Mesodermal cell (in vitro differentiated cells): ENCODE measurements at regions not wholly inside any gene's neighbourhood (a gene's known extent, or its start where the extent isn't known, plus 50 kb on each side); places are given as distances from the start of the nearest gene placed in this dataset.

Experiments
- H3K27ac ChIP-seq: 2 replicates; pipeline ENCODE4 v1.7.0; 2013; ENCODE audit warnings: mild to moderate bottlenecking, low read depth, low read length, moderate library complexity; ENCODE audit not compliant: severe bottlenecking
- H3K36me3 ChIP-seq: 2 replicates; pipeline ENCODE4 v1.7.1; 2013; ENCODE audit warnings: mild to moderate bottlenecking, low read length, moderate library complexity; ENCODE audit not compliant: control insufficient read depth, insufficient read depth
- H3K4me1 ChIP-seq: one replicate; pipeline ENCODE4 v1.7.1; 2013; ENCODE audit warnings: mild to moderate bottlenecking, low read length; ENCODE audit not compliant: insufficient read depth, control insufficient read depth, poor library complexity, severe bottlenecking
- H3K4me3 ChIP-seq: 2 replicates; pipeline ENCODE4 v1.7.0; 2013; ENCODE audit warnings: low read length, control low read depth, mild to moderate bottlenecking; ENCODE audit not compliant: insufficient read depth, poor library complexity, severe bottlenecking; ENCODE audit errors: extremely low read depth
- H3K9me3 ChIP-seq: 2 replicates; pipeline ENCODE4 v1.7.1; 2013; ENCODE audit warnings: mild to moderate bottlenecking, low read length, moderate library complexity; ENCODE audit not compliant: control insufficient read depth
- WGBS, 2 experiments: methylation state at CpG; one replicate each; pipeline ENCODE4 v1.1.5; 2013; ENCODE audit warnings: missing lambda C conversion rate in 2 of 2; ENCODE audit not compliant: insufficient coverage in 2 of 2; 5-methylcytosine and 5-hydroxymethylcytosine counted together

DNA sequence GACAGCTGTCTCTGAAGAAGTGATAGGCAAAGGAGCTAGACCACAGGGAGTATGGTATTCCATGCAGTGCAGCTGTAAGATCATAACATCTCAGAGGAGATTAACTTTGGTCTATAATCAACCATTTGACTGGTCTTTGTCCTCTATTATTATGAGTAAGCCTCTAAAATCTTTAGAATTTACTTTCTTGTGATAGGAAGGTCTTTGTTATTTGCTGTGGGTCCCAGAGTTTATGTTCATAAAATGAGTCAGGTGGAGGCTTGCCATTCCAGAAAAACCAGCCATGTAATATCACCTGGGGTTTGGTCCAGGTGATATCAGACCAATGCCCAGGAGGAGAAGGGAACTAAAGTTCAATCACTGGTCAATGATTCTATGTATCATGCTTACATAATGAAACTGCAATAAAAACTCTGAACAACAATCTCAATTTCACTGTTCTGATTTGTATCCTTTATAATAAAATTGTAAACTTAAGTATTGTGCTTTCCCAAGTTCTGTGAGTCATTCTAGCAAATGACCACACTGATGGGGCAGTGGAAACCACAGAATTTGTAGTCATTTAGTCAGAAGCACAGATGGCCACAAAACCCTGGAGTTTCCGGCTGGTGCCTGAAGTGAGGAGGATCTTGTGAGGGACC is 239.6 kb upstream of the TRAM1L1 start:
- 90 to 100% methylated on average over 1 of the region's 1 CpG for WGBS, 2 experiments
- Histone ChIP-seq H3K4me1 (no peaks in the 10 kb centered on the region), H3K27ac (no peak overlapping the region), H3K4me3 (no peak overlapping the region), H3K9me3 (no peaks in the 10 kb centered on the region), H3K36me3 (no peaks in the 10 kb centered on the region)

DNA sequence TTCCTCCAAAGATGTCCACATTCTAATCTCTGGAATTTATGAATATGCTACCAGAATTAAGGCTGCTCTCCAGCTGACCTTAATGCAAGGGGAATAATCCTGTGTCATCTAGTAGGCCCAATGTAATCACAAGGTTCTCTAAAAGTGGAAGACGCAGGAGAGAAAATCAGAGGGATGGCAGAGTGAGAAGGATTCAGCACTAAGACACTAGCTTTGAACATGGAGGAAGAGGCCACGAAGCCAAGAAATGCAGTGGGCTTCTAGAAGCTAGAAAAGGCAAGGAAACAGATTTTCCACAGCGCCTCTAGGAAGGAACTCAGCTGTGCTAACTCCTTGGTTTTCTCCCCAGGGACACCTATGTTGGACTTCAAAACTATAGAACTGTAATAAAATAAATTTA is 240.7 kb upstream of the TRAM1L1 start:
- Histone ChIP-seq H3K4me1 (no peaks in the 10 kb centered on the region), H3K9me3 (no peaks in the 10 kb centered on the region), H3K27ac (no peak overlapping the region), H3K4me3 (no peak overlapping the region), H3K36me3 (no peaks in the 10 kb centered on the region)
- 80 to 94% methylated on average over 2 of the region's 3 CpGs for WGBS, 2 experiments

DNA sequence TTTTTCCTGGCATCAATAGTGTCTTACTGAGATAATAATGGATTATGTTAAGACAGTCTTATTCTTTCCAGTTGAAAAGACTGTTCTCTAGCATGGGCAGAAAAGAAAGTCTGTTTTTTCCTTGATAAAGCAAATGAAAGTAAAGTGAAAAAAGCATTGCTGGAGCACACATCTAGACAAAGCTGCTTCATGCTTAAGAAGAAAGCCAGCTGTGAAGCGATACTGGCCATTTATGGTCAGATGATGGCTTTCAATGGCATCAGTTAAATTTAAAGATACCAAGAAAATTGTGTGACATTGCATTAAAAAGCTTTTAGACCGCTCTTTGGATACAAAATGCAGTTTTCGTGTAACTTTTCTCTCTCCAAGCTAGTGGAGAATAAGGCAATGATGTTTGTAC is 242.1 kb upstream of the TRAM1L1 start:
- H3K4me3 ChIP-seq, result no peak overlapping the region

DNA sequence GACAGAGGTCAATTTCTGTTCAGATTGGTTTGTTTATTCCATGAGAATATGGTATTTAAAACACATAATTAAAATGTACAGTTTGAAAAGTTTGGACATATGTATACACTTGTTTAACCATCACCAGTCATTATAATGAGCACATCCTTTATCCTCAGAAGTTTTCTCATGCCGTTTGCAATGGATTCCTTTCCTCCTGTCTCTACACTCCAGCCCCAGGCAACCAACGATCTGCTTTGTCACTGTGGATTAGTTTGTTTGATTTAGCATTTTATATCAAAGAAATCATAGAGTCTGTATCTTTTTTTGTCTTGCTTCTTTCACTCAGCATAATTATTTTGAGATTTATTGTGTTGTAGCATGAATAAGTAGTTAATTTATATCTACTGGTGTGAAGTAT is 243.0 kb upstream of the TRAM1L1 start:
- 80% methylated on average over 1 of the region's 2 CpGs; no CpG with 5 or more reads in 1 of the 2 experiments for WGBS, 2 experiments
- Histone ChIP-seq H3K4me3 (no peak overlapping the region), H3K27ac (no peak overlapping the region), H3K36me3 (no peaks in the 10 kb centered on the region), H3K9me3 (no peaks in the 10 kb centered on the region), H3K4me1 (no peaks in the 10 kb centered on the region)

More for the DNA sequence above, 242.1 kb upstream of the TRAM1L1 start:
- no peaks in the 10 kb centered on the region for H3K4me1 ChIP-seq
- no peaks in the 10 kb centered on the region for H3K9me3 ChIP-seq
- no peak overlapping the region for H3K27ac ChIP-seq
- no peaks in the 10 kb centered on the region for H3K36me3 ChIP-seq
- WGBS, 2 experiments, result 61 to 95% methylated on average over 3 of the region's 3 CpGs

DNA sequence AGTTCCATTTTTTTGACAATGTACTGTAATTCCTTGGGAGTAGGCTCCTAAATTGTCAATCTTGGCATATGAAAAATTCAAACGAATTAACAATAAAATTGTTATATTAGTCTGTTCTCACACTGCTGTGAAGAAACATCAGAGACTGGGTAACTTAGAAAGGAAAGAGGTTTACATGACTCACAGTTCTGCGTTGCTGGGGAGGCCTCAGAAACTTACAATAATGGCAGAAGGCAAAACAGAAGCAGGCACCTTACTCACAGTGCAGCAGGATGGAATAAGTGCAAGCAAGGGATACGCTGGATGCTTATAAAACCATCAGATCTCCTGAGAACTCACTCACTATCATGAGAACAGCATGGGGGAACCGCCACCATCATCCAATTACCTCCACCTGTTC is 246.4 kb upstream of the TRAM1L1 start:
- no peaks in the 10 kb centered on the region for H3K36me3 ChIP-seq
- no peak overlapping the region for H3K27ac ChIP-seq
- no peaks in the 10 kb centered on the region for H3K9me3 ChIP-seq
- no peaks in the 10 kb centered on the region for H3K4me1 ChIP-seq
- WGBS, 2 experiments, result 75 to 80% methylated on average over 1 to 3 of the region's 4 CpGs
- no peak overlapping the region for H3K4me3 ChIP-seq

DNA sequence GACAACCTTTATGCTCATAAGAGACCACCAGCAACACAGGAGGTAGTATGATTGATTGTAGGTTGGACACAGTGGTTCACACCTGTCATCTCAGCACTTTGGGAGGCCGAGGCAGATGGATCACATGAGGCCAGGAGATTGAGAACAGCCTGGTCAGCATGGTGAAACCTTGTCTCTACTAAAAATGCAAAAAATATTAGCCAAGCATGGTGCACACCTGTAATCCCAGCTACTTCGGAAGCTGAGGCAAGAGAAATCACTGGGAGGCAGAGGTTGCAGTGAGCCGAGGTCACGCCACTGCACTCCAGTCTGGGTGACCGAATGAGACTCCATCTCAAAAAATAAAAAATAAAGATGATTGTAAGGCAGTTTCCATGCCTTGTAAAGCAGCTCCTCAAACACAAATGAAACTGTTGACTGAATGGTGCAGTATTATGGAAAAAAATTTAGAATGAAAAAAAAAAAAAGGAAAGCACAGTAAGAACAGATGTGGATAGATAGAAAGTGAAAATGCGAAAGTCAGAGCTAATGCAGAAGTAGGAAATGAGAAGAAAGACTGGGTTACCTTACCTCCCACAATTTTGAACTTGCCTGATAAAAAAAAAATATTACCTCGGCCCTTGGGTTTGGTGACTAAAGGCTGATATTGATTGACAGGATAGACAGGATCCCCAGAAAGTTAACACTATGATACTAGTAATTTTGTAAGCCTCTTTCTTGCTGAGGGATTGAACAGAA is 249.2 kb upstream of the TRAM1L1 start:
- WGBS, 2 experiments, result 85 to 95% methylated on average over 2 to 3 of the region's 7 CpGs
- H3K4me1 ChIP-seq, result no peaks in the 10 kb centered on the region
- H3K36me3 ChIP-seq, result no peaks in the 10 kb centered on the region

DNA sequence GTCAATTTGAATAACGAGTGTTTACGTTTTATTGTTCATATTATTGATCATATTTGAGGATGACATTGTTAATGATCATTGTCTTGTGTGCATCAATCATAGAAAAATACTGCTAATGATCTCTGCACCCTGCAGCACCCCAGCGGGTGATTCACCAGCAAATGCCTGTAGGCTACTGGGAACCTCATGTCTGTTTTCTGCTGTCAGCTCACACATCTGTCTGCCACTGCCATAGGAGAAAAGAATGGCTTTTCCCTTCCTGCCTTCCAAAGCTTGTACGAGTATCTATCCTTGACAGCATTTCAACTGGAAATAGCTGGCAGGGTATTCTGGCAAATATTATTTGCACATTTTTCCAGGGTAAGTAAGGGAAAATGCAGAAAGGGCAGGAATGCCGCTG is 272.1 kb upstream of the TRAM1L1 start:
- Histone ChIP-seq H3K4me3 (no peak overlapping the region), H3K9me3 (no peaks in the 10 kb centered on the region), H3K27ac (no peak overlapping the region), H3K36me3 (no peaks in the 10 kb centered on the region), H3K4me1 (no peaks in the 10 kb centered on the region)
- 81 to 83% methylated on average over 4 to 5 of the region's 5 CpGs for WGBS, 2 experiments

More for the DNA sequence above, 249.2 kb upstream of the TRAM1L1 start:
- no peaks in the 10 kb centered on the region for H3K9me3 ChIP-seq
- no peak overlapping the region for H3K27ac ChIP-seq
- H3K4me3 ChIP-seq, result no peak overlapping the region

DNA sequence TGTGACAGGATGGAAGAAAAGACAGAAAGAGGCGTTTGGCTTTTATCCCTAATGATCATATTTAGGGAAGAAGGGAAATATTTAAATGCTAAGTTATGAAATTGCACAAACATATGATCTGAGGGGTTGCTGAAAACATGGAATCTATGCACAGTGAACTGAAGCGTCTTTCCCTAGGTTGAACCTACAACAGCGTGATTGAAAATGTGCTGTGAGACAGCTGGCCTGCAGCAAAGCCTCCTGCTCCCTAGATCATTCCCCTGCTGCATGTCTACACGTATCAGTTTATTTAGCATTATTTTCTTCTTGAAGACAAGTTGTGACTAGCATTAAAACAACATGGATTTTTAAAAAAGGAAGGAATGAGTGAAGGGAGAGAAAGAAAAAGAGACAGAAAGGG is 272.5 kb upstream of the TRAM1L1 start:
- H3K9me3 ChIP-seq, result no peaks in the 10 kb centered on the region
- 98 to 100% methylated on average over 3 of the region's 4 CpGs for WGBS, 2 experiments
- H3K27ac ChIP-seq, result no peak overlapping the region
- H3K36me3 ChIP-seq, result no peaks in the 10 kb centered on the region
- no peak overlapping the region for H3K4me3 ChIP-seq
- H3K4me1 ChIP-seq, result no peaks in the 10 kb centered on the region

DNA sequence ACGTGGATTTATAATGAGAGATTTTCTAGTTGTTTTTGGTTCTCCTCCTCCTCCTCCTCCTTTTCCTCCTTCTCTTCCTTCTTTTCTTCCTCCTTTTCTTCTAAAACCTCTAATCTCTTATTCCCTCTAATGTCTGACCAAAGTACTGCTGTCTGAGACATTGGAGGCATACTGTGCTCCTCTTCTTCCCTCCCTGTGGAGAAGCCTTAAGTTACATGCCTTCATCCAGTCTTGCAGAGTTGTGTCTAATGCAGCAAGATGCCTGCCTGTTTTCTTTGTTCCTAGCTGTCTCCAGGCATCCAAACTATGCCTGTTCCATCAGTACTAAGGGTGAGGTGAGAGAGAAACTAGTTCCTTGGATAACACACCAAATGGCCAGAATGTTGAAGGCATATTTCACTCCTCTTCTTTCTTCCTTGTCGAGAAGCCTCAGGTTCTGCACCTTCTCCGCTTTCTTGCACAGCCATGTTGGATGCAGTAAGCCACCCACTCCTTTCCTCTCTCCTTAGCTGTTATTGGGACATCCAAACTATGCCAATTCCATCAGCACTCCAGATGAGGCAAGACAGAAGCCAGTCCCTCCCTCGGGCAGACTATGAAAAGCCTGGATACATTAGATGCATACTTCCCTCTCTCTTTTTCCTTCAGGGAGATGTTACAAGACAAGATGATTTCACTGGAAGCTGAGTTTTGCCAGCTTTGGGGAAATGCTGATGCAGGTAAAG is 285.7 kb upstream of the TRAM1L1 start:
- no peaks in the 10 kb centered on the region for H3K4me1 ChIP-seq
- H3K9me3 ChIP-seq, result no peaks in the 10 kb centered on the region
- WGBS, 2 experiments, result 83 to 100% methylated on average over 2 of the region's 4 CpGs
- H3K4me3 ChIP-seq, result no peak overlapping the region
- H3K36me3 ChIP-seq, result no peaks in the 10 kb centered on the region
- H3K27ac ChIP-seq, result no peak overlapping the region

DNA sequence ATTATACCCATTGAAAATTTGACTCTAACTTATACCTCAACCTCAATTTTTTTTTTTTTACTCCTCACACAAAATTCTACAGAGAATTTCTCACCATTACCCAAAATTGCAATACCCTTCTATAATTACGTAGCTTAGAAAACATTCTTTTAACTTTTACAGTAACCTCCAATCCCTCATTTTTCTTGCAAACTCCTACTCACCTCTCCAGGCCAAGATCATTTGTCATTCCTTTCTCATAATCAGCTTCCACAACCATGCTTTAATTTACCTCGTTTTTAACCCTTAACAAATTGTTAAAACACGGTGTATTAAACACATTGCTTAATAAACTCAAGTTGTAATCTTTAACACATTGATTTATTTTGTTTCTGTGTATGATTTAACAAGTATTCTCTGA is 289.7 kb upstream of the TRAM1L1 start:
- H3K4me1 ChIP-seq, result no peaks in the 10 kb centered on the region
- 73 to 100% methylated on average over 1 of the region's 3 CpGs for WGBS, 2 experiments
- H3K9me3 ChIP-seq, result no peaks in the 10 kb centered on the region
- H3K36me3 ChIP-seq, result no peaks in the 10 kb centered on the region
- H3K27ac ChIP-seq, result no peak overlapping the region
- H3K4me3 ChIP-seq, result no peak overlapping the region

DNA sequence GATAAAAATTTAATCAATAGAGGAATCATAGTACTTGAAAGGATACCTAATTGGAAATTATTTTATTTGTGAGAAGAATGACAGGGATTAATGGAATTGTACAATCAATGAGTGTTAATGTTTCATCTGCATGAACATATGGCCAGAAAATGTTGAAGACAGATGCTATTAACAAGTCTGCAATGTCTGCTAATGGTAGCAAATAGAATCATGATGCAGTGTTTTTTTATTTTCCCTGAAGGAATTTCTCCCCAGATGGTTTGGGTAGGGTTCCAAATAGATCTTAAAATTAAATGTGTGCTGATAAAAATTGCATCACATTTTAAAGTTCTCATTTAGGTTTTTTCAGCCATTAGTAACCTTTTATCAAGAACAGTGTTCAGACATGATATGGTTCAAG is 291.3 kb upstream of the TRAM1L1 start:
- no peaks in the 10 kb centered on the region for H3K4me1 ChIP-seq
- H3K27ac ChIP-seq, result no peak overlapping the region
- no peaks in the 10 kb centered on the region for H3K36me3 ChIP-seq
- no peak overlapping the region for H3K4me3 ChIP-seq
- H3K9me3 ChIP-seq, result no peaks in the 10 kb centered on the region
